ENCODE measurements at regions not wholly inside any gene's neighbourhood (a gene's known extent, or its start where the extent isn't known, plus 50 kb on each side); places are given as distances from the start of the nearest gene placed in this dataset.

- Histone ChIP-seq H4K91ac (ENCODE audit: insufficient read length, low read depth, low read length) (no peak overlapping the region), H3K79me1 (ENCODE audit: insufficient read depth, low read depth, low read length, poor library complexity, severe bottlenecking) (no peaks in the 10 kb centered on the region), H3K27ac (ENCODE audit: insufficient read length, low read depth, low read length) (no peak overlapping the region), H4K20me1 (ENCODE audit: control insufficient read depth, insufficient read depth, insufficient read length) (no peaks in the 10 kb centered on the region), H3K56ac (ENCODE audit: insufficient read length, low read depth, low read length) (no peak overlapping the region), H3K23ac (ENCODE audit: insufficient read length, low read depth, low read length) (no peak overlapping the region), H3K18ac (ENCODE audit: insufficient read length, low read depth, low read length) (no peak overlapping the region), H2BK12ac (ENCODE audit: insufficient read length, low read depth, low read length) (no peak overlapping the region), H3K9me3 (ENCODE audit: control insufficient read depth, low read depth, low read length) (no peaks in the 10 kb centered on the region), H2BK5ac (ENCODE audit: insufficient read length, low read length) (no peak overlapping the region), H2BK120ac (ENCODE audit: low read depth, low read length, poor library complexity, severe bottlenecking) (no peak overlapping the region), H3K4ac (ENCODE audit: low read depth, low read length) (no peak overlapping the region), H3K23me2 (ENCODE audit: insufficient read length, low read depth, low read length, poor library complexity, severe bottlenecking) (no peaks in the 10 kb centered on the region), H3K9ac (ENCODE audit: extremely low read depth, insufficient read length, low read length) (no peak overlapping the region), H3K4me1 (ENCODE audit: insufficient read depth, low read length) (no peaks in the 10 kb centered on the region), H3K14ac (ENCODE audit: insufficient read depth, low read length) (no peak overlapping the region), H2BK20ac (ENCODE audit: low read depth, low read length, poor library complexity, severe bottlenecking) (no peak overlapping the region), H2AK5ac (ENCODE audit: insufficient read length, low read length) (no peak overlapping the region), H2AFZ (ENCODE audit: low read length) (no peak overlapping the region), H4K5ac (ENCODE audit: insufficient read length, low read depth, low read length) (no peak overlapping the region), H3K4me2 (ENCODE audit: insufficient read depth, insufficient read length, low read length) (no peak overlapping the region), H3K27me3 (ENCODE audit: insufficient read depth, low read length) (no peaks in the 10 kb centered on the region), H3K79me2 (ENCODE audit: insufficient read depth, low read length) (no peaks in the 10 kb centered on the region), H3T11ph (ENCODE audit: low read length) (no peak overlapping the region), H2BK15ac (ENCODE audit: low read depth, low read length) (no peak overlapping the region), H4K8ac (replicated peaks; ENCODE audit: insufficient read length, low read depth, low read length) (no peak overlapping the region)
- Mint-ChIP-seq H3K9me3 (no peaks in the 10 kb centered on the region; a peak in 1 of 5 replicates), H3K4me3 (no peak overlapping the region), H3K27ac (no peak overlapping the region), H3K36me3 (ENCODE audit: insufficient read depth in 1 of 3, low read depth in 3 of 3) (no peaks in the 10 kb centered on the region; a peak in 1 of 7 replicates), H3K27me3 (ENCODE audit: low read depth) (no peaks in the 10 kb centered on the region), H3K4me1 (peaks cover 0 to 8% of the 10 kb centered on the region in 2 experiments; a peak in 2 of 4 replicates)
- TF ChIP-seq, protein P1, sequence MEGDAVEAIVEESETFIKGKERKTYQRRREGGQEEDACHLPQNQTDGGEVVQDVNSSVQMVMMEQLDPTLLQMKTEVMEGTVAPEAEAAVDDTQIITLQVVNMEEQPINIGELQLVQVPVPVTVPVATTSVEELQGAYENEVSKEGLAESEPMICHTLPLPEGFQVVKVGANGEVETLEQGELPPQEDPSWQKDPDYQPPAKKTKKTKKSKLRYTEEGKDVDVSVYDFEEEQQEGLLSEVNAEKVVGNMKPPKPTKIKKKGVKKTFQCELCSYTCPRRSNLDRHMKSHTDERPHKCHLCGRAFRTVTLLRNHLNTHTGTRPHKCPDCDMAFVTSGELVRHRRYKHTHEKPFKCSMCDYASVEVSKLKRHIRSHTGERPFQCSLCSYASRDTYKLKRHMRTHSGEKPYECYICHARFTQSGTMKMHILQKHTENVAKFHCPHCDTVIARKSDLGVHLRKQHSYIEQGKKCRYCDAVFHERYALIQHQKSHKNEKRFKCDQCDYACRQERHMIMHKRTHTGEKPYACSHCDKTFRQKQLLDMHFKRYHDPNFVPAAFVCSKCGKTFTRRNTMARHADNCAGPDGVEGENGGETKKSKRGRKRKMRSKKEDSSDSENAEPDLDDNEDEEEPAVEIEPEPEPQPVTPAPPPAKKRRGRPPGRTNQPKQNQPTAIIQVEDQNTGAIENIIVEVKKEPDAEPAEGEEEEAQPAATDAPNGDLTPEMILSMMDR (conservative IDR thresholded peaks at IDR 0.05): no peak
- WGBS (ENCODE audit: extremely low coverage, insufficient read length, low lambda C conversion rate): no CpG with 5 or more reads among the region's 1 CpG
- no peak for DNase-seq
Observed at GRCh38 chr4:35503435-35503834, 740.9 kb downstream of the ARAP2 start.

Measured in H9 (cell line).